ENCODE measurements at regions not wholly inside any gene's neighbourhood (a gene's known extent, or its start where the extent isn't known, plus 50 kb on each side); places are given as distances from the start of the nearest gene placed in this dataset.

DNA sequence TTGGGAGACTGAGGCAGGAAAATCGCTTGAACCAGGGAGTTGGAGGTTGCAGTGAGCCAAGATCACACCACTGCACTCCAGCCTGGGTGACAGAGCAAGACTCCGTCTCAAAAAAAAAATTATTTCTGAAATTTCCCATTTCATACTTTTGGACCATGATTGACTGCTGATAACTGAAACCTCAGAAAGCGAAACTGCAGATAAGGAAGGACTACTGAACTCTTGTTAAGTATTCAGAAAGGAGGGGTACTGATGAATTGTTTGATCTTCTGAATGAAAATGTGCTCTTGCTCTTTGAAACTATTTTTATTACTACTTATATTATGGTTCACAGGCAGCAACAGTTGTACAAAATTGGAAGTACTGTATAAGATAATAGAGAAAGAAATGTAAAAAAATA is 69.0 kb downstream of the HDGFL1 start:
- TF ChIP-seq GATA2 (IDR thresholded peaks at IDR 0.05; ENCODE audit: low read depth, low read length): no peak
- no peak for TF ChIP-seq GATA3 (IDR thresholded peaks at IDR 0.05; ENCODE audit: low read depth, low read length)
